Fibroblast of upper back skin (primary cell): ENCODE measurements at regions not wholly inside any gene's neighbourhood (a gene's known extent, or its start where the extent isn't known, plus 50 kb on each side); places are given as distances from the start of the nearest gene placed in this dataset.
"Not testable (repeated sequence)": the region's sequence is repeated elsewhere in the genome, so short reads cannot be mapped to it uniquely, and the experiment has no call there.

Source experiments
- DNase-seq: peaks from one replicate; pipeline ENCODE4 v3.0.0-alpha.2; 2013

GRCh38 chr2:89797320-89798038 is 1106.0 kb downstream of the RPIA start:
- DNase-seq = no peak

GRCh38 chr2:89801207-89801606 is 1109.7 kb downstream of the RPIA start:
- DNase-seq = not testable (repeated sequence)

- not testable (repeated sequence) for DNase-seq
These were observed 1114.9 kb downstream of the RPIA start for GRCh38 chr2:89806363-89806762.

- DNase-seq = no peak
These were observed 1119.8 kb downstream of the RPIA start for GRCh38 chr2:89811295-89811694.

- DNase-seq = not testable (repeated sequence)
These were observed 1120.4 kb downstream of the RPIA start for GRCh38 chr2:89811910-89812309.

GRCh38 chr2:89814359-89814758 is 1122.9 kb downstream of the RPIA start:
- not testable (repeated sequence) for DNase-seq

DNA sequence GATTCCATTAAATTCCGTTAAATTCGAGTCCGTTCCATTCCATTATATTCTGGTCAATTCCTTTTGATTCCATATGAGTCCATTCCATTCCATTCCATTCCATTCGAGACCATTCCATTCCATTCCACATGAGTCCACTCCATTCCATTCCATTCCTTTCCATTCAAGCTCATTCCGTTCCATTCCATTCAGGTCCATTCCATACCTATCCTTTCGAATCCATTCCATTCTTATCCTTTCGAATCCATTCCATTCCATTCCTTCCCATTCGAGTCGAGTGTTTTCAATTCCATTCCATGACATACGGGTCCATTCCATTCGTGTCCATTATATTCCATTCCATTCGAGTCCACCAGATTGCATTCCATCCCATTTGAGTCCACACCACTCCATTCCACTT is 1127.4 kb downstream of the RPIA start:
- DNase-seq = no peak

- DNase-seq = no peak
These were observed 1128.3 kb downstream of the RPIA start for GRCh38 chr2:89819809-89820208.

- DNase-seq = no peak
These were observed 1128.8 kb downstream of the RPIA start for GRCh38 chr2:89820248-89820647.

DNA sequence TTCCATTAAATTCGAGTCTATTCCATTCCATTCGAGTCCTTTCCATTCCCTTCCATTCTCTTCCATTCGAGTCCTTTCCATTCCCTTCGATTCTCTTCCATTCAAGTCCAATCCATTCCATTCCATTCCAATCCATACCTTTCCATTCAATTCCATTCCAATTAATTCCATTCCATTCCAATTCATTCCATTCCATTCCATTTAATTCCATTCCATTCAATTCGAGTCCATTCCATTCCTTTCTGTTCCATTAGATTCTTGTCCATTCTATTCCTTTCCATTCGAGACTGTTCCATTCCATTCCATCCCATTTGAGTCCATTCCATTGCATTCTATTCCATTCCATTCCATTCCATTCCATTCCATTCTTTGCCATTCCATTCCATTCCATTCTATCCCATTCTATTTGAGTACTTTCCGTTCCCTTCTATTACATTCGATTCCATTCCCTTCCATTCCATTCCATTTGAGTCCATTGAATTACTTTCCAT is 1130.0 kb downstream of the RPIA start:
- DNase-seq = no peak

- not testable (repeated sequence) for DNase-seq
These were observed 1130.9 kb downstream of the RPIA start for GRCh38 chr2:89822342-89822741.

DNA sequence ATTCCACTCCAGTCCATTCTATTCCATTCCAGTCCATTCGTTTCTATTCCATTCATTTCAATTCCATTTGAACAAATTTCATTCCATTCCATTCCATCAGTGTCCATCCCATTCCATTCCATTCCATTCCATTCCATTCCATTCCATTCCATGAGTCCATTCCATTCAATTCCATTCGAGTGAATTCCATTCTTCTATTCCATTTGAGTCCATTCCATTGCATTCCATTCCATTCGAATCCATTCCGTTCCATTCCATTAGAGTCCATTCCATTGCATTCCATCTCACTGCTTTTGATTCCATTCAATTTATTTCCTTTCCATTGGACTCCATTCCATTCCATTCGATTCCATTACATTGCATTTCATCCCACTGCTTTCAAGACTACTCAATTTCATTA is 1132.1 kb downstream of the RPIA start:
- DNase-seq = no peak

DNA sequence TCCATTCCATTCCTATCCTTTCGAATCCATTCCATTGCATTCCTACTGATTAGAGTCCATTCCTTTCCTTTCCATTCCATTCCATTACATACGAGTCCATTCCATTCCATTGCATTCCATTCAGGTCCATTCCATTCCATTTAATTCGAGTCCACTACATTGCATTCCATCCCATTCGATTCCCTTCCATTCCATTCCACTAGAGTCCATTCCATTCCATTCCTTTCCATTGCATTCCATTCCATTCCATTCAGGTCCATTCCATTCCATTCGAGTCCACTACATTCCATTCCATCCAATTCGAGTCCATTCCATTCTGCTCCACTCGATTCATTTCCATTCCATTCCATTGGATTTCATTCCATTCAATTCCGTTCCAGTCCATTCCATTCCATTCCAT is 1133.6 kb downstream of the RPIA start:
- no peak for DNase-seq

- DNase-seq = not testable (repeated sequence)
These were observed 1135.3 kb downstream of the RPIA start for GRCh38 chr2:89826741-89827140.

- not testable (repeated sequence) for DNase-seq
These were observed 1136.4 kb downstream of the RPIA start for GRCh38 chr2:89827829-89828228.

GRCh38 chr2:89828416-89828815 is 1136.9 kb downstream of the RPIA start:
- DNase-seq = not testable (repeated sequence)

DNA sequence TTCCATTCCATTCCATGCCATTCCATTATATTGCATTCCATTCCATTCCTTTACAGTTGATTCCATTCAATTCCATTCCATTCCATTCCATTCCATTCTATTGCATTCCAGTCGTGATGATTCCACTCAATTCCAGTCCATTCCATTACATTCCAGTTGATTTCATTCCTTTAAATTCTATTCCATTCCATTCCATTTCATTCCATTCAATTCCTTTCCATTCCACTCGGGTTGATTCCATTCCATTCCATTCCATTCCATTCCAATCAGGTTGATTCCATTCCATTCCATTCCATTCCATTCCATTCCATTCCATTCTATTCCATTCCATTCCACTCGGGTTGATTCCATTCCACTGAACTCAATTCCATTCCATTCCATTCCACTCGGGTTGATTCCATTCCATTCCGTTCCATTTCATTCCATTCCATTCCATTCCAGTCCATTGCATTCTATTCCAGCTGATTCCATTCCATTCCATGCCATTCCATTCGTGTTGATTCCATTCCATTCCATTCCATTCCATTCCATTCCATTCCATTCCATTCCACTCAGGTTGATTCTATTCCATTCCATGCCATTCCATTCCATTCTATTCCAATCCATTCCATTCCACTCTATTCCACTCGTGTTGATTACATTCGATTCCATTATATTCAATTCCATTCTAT is 1137.6 kb downstream of the RPIA start:
- DNase-seq = not testable (repeated sequence)

GRCh38 chr2:89829828-89830227 is 1138.4 kb downstream of the RPIA start:
- no peak for DNase-seq

DNA sequence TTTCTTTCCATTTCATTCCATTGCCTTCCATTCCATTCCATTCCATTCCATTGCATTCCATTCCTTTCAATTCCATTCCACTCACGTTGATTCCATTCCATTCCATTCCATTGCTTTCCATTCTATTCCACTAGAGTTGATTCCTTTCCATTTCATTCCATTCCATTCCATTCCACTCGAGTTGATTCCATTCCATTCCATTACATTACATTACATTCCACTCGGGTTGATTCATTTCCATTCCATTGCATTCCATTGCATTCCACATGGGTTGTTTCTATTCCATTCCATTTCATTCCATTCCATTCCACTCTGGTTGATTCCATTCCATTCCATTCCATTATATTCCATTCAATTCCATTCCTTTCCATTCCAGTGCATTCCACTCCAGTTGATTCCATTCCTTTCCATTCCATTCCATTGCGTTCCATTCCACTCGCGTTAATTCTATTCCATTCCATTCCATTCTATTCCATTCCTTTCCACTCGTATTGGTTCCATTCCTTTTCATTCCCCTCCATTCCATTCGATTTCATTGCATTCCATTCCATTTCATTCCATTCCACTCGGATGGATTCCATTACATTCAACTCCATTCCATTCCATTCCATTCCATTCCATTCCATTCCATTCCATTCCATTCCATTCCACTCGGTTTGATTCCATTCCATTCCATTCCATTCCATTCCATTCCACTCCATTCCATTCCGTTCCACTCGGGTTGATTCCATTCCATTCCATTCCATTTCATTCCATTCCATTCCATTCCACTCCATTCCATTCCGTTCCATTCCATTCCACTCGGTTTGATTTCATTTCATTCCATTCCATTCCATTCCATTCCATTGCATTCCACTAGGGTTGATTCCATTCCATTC is 1139.1 kb downstream of the RPIA start:
- not testable (repeated sequence) for DNase-seq

DNA sequence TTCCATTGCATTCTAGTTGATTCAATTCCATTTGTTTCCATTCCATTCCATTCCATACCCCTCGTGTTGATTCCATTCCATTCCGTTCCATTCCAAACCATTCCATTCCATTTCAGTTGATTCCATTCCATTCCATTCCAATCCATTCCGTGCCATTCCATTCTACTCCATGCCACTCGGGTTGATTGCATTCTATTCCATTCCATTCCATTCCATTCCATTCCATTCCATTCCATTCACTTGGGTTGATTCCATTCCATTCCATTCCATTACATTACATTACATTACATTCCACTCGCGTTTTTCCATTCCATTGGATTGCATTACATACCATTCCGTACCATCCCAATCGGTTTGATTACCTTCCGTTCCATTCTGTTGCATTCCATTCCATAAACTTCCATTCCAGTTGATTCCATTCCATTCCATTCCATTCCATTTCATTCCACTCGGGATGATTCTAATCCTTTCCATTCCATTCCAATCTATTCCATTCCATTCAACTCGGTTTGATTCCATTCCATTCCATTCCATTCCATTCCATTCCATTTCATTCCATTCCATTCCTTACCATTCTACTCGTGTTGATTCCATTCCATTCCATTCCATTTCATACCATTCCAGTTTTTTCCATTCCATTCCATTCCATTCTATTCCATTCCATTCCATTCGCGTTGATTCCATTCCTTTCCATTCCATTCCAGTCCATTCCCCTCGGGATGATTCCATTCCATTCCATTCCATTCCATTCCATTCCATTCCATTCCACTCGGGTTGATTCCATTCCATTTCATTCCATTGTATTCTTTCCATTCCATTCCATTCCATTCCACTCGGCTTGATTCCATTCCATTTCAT is 1140.4 kb downstream of the RPIA start:
- no peak for DNase-seq

- no peak for DNase-seq
These were observed 1141.8 kb downstream of the RPIA start for GRCh38 chr2:89833116-89833779.

GRCh38 chr2:89833780-89834117 is 1142.3 kb downstream of the RPIA start:
- DNase-seq = no peak
